RWPE2 (cell line): ENCODE measurements at regions not wholly inside any gene's neighbourhood (a gene's known extent, or its start where the extent isn't known, plus 50 kb on each side); places are given as distances from the start of the nearest gene placed in this dataset.
"Not testable (repeated sequence)": the region's sequence is repeated elsewhere in the genome, so short reads cannot be mapped to it uniquely, and the experiment has no call there.

ENCODE experiments used
- ATAC-seq: fragments of 200-7000 bp; cut with Tn5 transposase; 3 replicates; pipeline ENCODE4 v1.9.1; 2021; ENCODE audit warnings: low read depth
- DNase-seq: peaks from one replicate; pipeline ENCODE4 v3.0.0-alpha.2; 2020; ENCODE audit warnings: low spot score
- H3K27ac ChIP-seq: fragments of 450-650 bp; 2 replicates; pipeline ENCODE4 v1.5.1; 2017; ENCODE audit warnings: mild to moderate bottlenecking; ENCODE audit not compliant: poor library complexity, severe bottlenecking
- H3K27me3 ChIP-seq: fragments of 250-450 bp; sonication (Bioruptor Pico); 2 replicates; pipeline ENCODE4 v1.5.1; 2021; ENCODE audit warnings: mild to moderate bottlenecking, moderate library complexity; ENCODE audit not compliant: insufficient read depth, poor library complexity, severe bottlenecking
- H3K36me3 ChIP-seq: fragments of 250-450 bp; sonication (Bioruptor Pico); 2 replicates; pipeline ENCODE4 v1.5.1; 2020; ENCODE audit warnings: low read depth, mild to moderate bottlenecking, moderate library complexity
- H3K4me1 ChIP-seq: fragments of 250-450 bp; sonication (Bioruptor Pico); 2 replicates; pipeline ENCODE4 v1.5.1; 2021; ENCODE audit warnings: mild to moderate bottlenecking, moderate library complexity; ENCODE audit not compliant: insufficient read depth, poor library complexity, severe bottlenecking
- H3K4me3 ChIP-seq: fragments of 250-450 bp; sonication (Bioruptor Pico); 2 replicates; pipeline ENCODE4 v1.5.1; 2021; ENCODE audit warnings: mild to moderate bottlenecking, moderate library complexity; ENCODE audit not compliant: severe bottlenecking
- H3K9me3 ChIP-seq: fragments of 250-450 bp; sonication (Bioruptor Pico); 2 replicates; pipeline ENCODE4 v1.5.1; 2021; ENCODE audit warnings: mild to moderate bottlenecking, moderate library complexity; ENCODE audit not compliant: severe bottlenecking
- TF ChIP-seq, protein P1 (sequence below): fragments of 450-650 bp; IDR thresholded peaks from one replicate; pipeline ENCODE4 v1.5.1; 2017; ENCODE audit warnings: mild to moderate bottlenecking, moderate library complexity; ENCODE audit not compliant: poor library complexity, severe bottlenecking

DNA sequence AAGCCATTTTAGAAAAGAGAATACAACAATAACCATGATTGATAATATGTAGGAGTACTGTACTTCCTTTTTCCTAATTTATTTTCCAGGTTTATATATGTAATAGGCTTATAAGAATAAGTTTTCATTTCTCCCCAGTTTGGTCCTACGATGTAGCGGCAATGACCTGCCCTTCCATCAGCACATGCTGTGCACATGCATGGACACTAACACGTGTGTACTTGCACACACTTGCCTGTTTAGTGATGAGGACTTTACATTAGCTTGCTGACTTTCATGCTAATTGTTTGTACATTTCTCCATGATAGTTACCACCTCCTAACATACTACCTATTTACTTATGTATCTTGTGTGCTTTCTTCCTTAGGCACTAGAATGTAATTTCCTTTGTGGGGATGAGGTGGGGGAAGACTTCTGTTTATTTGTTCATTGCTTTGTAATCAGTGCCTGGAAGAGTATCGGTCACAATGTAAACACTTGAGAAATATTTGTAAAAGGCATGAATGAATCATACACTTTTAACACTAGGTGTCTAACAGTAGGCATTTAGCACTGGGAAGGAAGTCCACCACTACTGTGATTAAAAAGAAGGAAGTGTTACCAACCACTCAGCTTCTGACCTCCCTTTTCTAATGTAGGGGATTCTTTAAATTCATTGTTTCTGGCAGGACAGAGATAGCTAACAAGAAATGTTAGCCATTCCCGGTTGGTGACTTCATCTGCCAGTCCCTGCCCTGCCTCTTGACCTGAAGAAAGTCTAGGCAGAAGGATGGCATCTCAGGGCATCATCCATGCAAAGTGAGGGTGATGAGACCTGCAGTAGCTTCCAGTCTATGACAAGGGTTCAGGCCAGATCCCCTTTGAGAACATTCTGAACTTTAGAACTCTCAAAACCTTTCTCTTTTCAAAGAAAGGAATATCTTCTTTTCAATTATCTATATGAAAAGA, 120.2 kb upstream of the RAB18 start:
- Histone ChIP-seq H3K36me3 (no peaks in the 10 kb centered on the region), H3K27ac (peak overlapping the region; percentile 50), H3K4me1 (peaks cover 9% of the 10 kb centered on the region), H3K9me3 (no peaks in the 10 kb centered on the region), H3K4me3 (no peak overlapping the region), H3K27me3 (no peaks in the 10 kb centered on the region)
- no peak for DNase-seq
- TF ChIP-seq, protein P1, sequence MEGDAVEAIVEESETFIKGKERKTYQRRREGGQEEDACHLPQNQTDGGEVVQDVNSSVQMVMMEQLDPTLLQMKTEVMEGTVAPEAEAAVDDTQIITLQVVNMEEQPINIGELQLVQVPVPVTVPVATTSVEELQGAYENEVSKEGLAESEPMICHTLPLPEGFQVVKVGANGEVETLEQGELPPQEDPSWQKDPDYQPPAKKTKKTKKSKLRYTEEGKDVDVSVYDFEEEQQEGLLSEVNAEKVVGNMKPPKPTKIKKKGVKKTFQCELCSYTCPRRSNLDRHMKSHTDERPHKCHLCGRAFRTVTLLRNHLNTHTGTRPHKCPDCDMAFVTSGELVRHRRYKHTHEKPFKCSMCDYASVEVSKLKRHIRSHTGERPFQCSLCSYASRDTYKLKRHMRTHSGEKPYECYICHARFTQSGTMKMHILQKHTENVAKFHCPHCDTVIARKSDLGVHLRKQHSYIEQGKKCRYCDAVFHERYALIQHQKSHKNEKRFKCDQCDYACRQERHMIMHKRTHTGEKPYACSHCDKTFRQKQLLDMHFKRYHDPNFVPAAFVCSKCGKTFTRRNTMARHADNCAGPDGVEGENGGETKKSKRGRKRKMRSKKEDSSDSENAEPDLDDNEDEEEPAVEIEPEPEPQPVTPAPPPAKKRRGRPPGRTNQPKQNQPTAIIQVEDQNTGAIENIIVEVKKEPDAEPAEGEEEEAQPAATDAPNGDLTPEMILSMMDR: no peak
- peak; percentile 98 for ATAC-seq

DNA sequence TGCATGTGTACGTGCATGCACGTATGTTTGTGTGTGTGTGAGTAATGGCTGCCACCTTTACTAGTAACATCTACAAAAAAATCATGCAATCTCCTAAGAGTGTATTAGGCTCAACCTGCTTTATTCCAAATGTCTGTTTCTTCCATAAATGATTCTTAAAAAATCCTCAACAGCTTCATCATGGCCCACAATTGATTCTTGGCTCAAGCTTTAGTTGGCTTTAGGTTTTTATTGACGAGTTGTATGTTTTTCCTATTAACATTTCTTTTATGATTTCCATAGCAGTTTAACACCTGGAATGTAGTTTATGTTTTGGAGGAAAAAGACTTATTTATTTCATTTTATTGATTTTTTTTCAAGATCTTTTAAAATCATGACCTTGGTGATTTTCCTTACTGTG, 121.9 kb upstream of the RAB18 start:
- Histone ChIP-seq H3K27ac (no peak overlapping the region), H3K4me1 (peaks cover 9% of the 10 kb centered on the region), H3K36me3 (no peaks in the 10 kb centered on the region), H3K27me3 (no peaks in the 10 kb centered on the region), H3K9me3 (no peaks in the 10 kb centered on the region), H3K4me3 (no peak overlapping the region)
- TF ChIP-seq, protein P1: no peak
- DNase-seq (no peak), ATAC-seq (no peak)

GRCh38 chr10:27380929-27381358, 123.2 kb upstream of the RAB18 start:
- TF ChIP-seq, protein P1: no peak
- Histone ChIP-seq H3K36me3 (no peaks in the 10 kb centered on the region), H3K27me3 (no peaks in the 10 kb centered on the region), H3K4me3 (no peak overlapping the region), H3K4me1 (peaks cover 9% of the 10 kb centered on the region), H3K27ac (no peak overlapping the region), H3K9me3 (no peaks in the 10 kb centered on the region)
- ATAC-seq (no peak), DNase-seq (no peak)

- DNase-seq, H3K9me3 ChIP-seq, H3K27me3 ChIP-seq, H3K36me3 ChIP-seq, H3K27ac ChIP-seq, H3K4me1 ChIP-seq, ATAC-seq, H3K4me3 ChIP-seq: not testable (repeated sequence)
Observed at GRCh38 chr10:27379041-27379440, 125.1 kb upstream of the RAB18 start.

GRCh38 chr10:27373566-27374160, 130.4 kb upstream of the RAB18 start:
- no peak overlapping the region for H3K27ac ChIP-seq
- ATAC-seq (no peak), DNase-seq (no peak)
- H3K36me3 ChIP-seq: no peaks in the 10 kb centered on the region
- H3K4me1 ChIP-seq: peaks cover 7% of the 10 kb centered on the region
- H3K27me3 ChIP-seq: no peaks in the 10 kb centered on the region
- H3K4me3 ChIP-seq: no peak overlapping the region
- no peaks in the 10 kb centered on the region for H3K9me3 ChIP-seq
- TF ChIP-seq, protein P1: no peak
